HepG2 (cell line): ENCODE measurements at regions not wholly inside any gene's neighbourhood (a gene's known extent, or its start where the extent isn't known, plus 50 kb on each side); places are given as distances from the start of the nearest gene placed in this dataset.

Source experiments
- CBFB ChIP-seq: sonication (generic); formaldehyde crosslinking; IDR thresholded peaks from 2 replicates; pipeline ENCODE4 v1.4.0; 2020; ENCODE audit warnings: missing genetic modification reagents
- CEBPG ChIP-seq: IDR thresholded peaks from 2 replicates; pipeline ENCODE4 v1.6.1; 2016
- DMAP1 ChIP-seq: IDR thresholded peaks from 2 replicates; pipeline ENCODE4 v1.6.1; 2016
- FOXP4 ChIP-seq: sonication (generic); formaldehyde crosslinking; IDR thresholded peaks from 2 replicates; pipeline ENCODE4 v1.4.0; 2020; ENCODE audit warnings: missing genetic modification reagents
- HOXA3 ChIP-seq: sonication (generic); formaldehyde crosslinking; IDR thresholded peaks from 2 replicates; pipeline ENCODE4 v1.5.0; 2020; ENCODE audit warnings: missing genetic modification reagents
- KLF12 ChIP-seq: sonication (generic); formaldehyde crosslinking; IDR thresholded peaks from 2 replicates; pipeline ENCODE4 v1.4.0; 2020; ENCODE audit warnings: missing genetic modification reagents, borderline replicate concordance
- MAZ ChIP-seq, 2 experiments: sonication (generic) in 1 of 2; formaldehyde crosslinking in 1 of 2; IDR thresholded peaks; 2 replicates each; pipeline versions ENCODE4 v1.5.0 to v1.6.1; 2012 to 2020; ENCODE audit warnings: low read depth in 2 of 2, mild to moderate bottlenecking in 2 of 2, borderline replicate concordance in 1 of 2, improper control_type of control experiment in 1 of 2, low read length in 1 of 2, missing genetic modification reagents in 1 of 2, moderate library complexity in 1 of 2
- PBX3 ChIP-seq: sonication (generic); formaldehyde crosslinking; IDR thresholded peaks from 2 replicates; pipeline ENCODE4 v1.8.1; 2023; ENCODE audit warnings: missing genetic modification reagents, inconsistent platforms, borderline replicate concordance
- REST ChIP-seq, 2 experiments: IDR thresholded peaks; 2 replicates each; pipeline ENCODE4 v1.6.1; 2011 to 2012; ENCODE audit warnings: low read length in 2 of 2, borderline replicate concordance in 1 of 2, low read depth in 1 of 2, mild to moderate bottlenecking in 1 of 2, moderate library complexity in 1 of 2
- SALL1 ChIP-seq: sonication (generic); formaldehyde crosslinking; IDR thresholded peaks from 2 replicates; pipeline ENCODE4 v1.8.0; 2022; ENCODE audit warnings: mild to moderate bottlenecking, missing genetic modification reagents
- SRY ChIP-seq: sonication (generic); formaldehyde crosslinking; IDR thresholded peaks from 2 replicates; pipeline ENCODE4 v1.8.0; 2022; ENCODE audit warnings: mild to moderate bottlenecking, missing genetic modification reagents
- TMF1 ChIP-seq: sonication (generic); formaldehyde crosslinking; IDR thresholded peaks from 2 replicates; pipeline ENCODE4 v1.8.1; 2022; ENCODE audit warnings: low read depth, missing genetic modification reagents
- TOE1 ChIP-seq: sonication (generic); formaldehyde crosslinking; IDR thresholded peaks from 2 replicates; pipeline ENCODE4 v1.4.0; 2020; ENCODE audit warnings: mild to moderate bottlenecking, missing genetic modification reagents
- TRAFD1 ChIP-seq: sonication (generic); formaldehyde crosslinking; IDR thresholded peaks from 2 replicates; pipeline ENCODE4 v1.5.1; 2020; ENCODE audit warnings: missing genetic modification reagents, mild to moderate bottlenecking, borderline replicate concordance
- ZBTB7B ChIP-seq: sonication (generic); formaldehyde crosslinking; IDR thresholded peaks from 2 replicates; pipeline ENCODE4 v1.4.0; 2020; ENCODE audit warnings: missing genetic modification reagents
- ZFY ChIP-seq: sonication (generic); formaldehyde crosslinking; IDR thresholded peaks from 2 replicates; pipeline ENCODE4 v1.4.0; 2020; ENCODE audit warnings: missing genetic modification reagents
- ZNF441 ChIP-seq: sonication (generic); formaldehyde crosslinking; IDR thresholded peaks from 2 replicates; pipeline ENCODE4 v1.7.0; 2021; ENCODE audit warnings: missing genetic modification reagents, borderline replicate concordance
- ZNF484 ChIP-seq: sonication (generic); formaldehyde crosslinking; IDR thresholded peaks from 2 replicates; pipeline ENCODE4 v1.5.1; 2020; ENCODE audit warnings: mild to moderate bottlenecking, low read depth, missing genetic modification reagents, borderline replicate concordance
- ZNF775 ChIP-seq: sonication (generic); formaldehyde crosslinking; IDR thresholded peaks from 2 replicates; pipeline ENCODE4 v1.4.0; 2020; ENCODE audit warnings: missing genetic modification reagents, mild to moderate bottlenecking, moderate library complexity, borderline replicate concordance
- ZNF788 ChIP-seq: sonication (generic); formaldehyde crosslinking; IDR thresholded peaks from 2 replicates; pipeline ENCODE4 v1.5.0; 2020; ENCODE audit warnings: mild to moderate bottlenecking, missing genetic modification reagents, borderline replicate concordance

GRCh38 chr2:42960002-42960841 is 167.8 kb upstream of the HAAO start (continued):
- no peak for TF ChIP-seq TRAFD1 (CRISPR knock-in tag)
- no peak for TF ChIP-seq CEBPG (CRISPR knock-in tag)
- TF ChIP-seq REST (IDR thresholded peaks at IDR 0.05; ENCODE audit: borderline replicate concordance in 1 of 2, low read depth in 1 of 2, low read length in 2 of 2): no peak
- no peak for TF ChIP-seq SRY
- TF ChIP-seq CBFB (CRISPR knock-in tag): 0 out of 2 replicates have a peak, but pooled peaks have one; percentile 22
- TF ChIP-seq ZFY (CRISPR knock-in tag): peak; percentile 48; the same call in 1 of the 2 replicates
- TF ChIP-seq FOXP4 (CRISPR knock-in tag): no peak
- peak; percentile 69; the same call in 1 of the 2 replicates for TF ChIP-seq ZNF775 (CRISPR knock-in tag)
- TF ChIP-seq ZNF788 (CRISPR knock-in tag): no peak
- no peak for TF ChIP-seq KLF12 (CRISPR knock-in tag)
- no peak; the same call in 1 of the 2 replicates for TF ChIP-seq SALL1
- 0 out of 2 replicates have a peak, but pooled peaks have one; percentile 12 for TF ChIP-seq DMAP1 (CRISPR knock-in tag)
- no peak for TF ChIP-seq PBX3 (CRISPR knock-in tag)
- TF ChIP-seq ZBTB7B (CRISPR knock-in tag): peak; percentile 36; the same call in 1 of the 2 replicates
- TF ChIP-seq TOE1 (CRISPR knock-in tag): no peak
- TF ChIP-seq TMF1 (CRISPR knock-in tag): 0 out of 2 replicates have a peak, but pooled peaks have one; percentile 4
- TF ChIP-seq HOXA3: 0 out of 2 replicates have a peak, but pooled peaks have one; percentile 42
- TF ChIP-seq ZNF484 (CRISPR knock-in tag): no peak
- no peak for TF ChIP-seq MAZ (IDR thresholded peaks at IDR 0.05; ENCODE audit: borderline replicate concordance, low read depth, low read length)
- TF ChIP-seq MAZ (CRISPR knock-in tag; IDR thresholded peaks at IDR 0.05; ENCODE audit: low read depth): no peak; the same call in 1 of the 2 replicates
- no peak for TF ChIP-seq ZNF441 (CRISPR knock-in tag)
